Gastroesophageal sphincter (tissue), 3 donors: ENCODE measurements at regions not wholly inside any gene's neighbourhood (a gene's known extent, or its start where the extent isn't known, plus 50 kb on each side); places are given as distances from the start of the nearest gene placed in this dataset.

Experiments used
- EP300 ChIP-seq: sonication (generic); formaldehyde crosslinking; IDR thresholded peaks from one replicate; pipeline ENCODE4 v1.6.1; 2017; ENCODE audit warnings: antibody characterized with exemption, mild to moderate bottlenecking
- POLR2A ChIP-seq, 2 donors: fragments of 450-650 bp; IDR thresholded peaks; one replicate each; pipeline ENCODE4 v1.6.1; 2017; ENCODE audit warnings: antibody characterized with exemption in 2 of 2, mild to moderate bottlenecking in 2 of 2, moderate library complexity in 1 of 2
- POLR2AphosphoS5 ChIP-seq: sonication (generic); formaldehyde crosslinking; IDR thresholded peaks from one replicate; pipeline ENCODE4 v1.6.1; 2017; ENCODE audit warnings: antibody characterized with exemption
- TF ChIP-seq, protein P1 (sequence below), 4 experiments: fragments of 200-600 bp in 2 of 4; fragments of 450-650 bp in 2 of 4; sonication (generic) in 1 of 4; IDR thresholded peaks; one replicate each; pipeline ENCODE4 v1.5.1; 2017 to 2019; ENCODE audit warnings: antibody characterized with exemption in 4 of 4, mild to moderate bottlenecking in 2 of 4, moderate library complexity in 2 of 4

- TF ChIP-seq, protein P1, sequence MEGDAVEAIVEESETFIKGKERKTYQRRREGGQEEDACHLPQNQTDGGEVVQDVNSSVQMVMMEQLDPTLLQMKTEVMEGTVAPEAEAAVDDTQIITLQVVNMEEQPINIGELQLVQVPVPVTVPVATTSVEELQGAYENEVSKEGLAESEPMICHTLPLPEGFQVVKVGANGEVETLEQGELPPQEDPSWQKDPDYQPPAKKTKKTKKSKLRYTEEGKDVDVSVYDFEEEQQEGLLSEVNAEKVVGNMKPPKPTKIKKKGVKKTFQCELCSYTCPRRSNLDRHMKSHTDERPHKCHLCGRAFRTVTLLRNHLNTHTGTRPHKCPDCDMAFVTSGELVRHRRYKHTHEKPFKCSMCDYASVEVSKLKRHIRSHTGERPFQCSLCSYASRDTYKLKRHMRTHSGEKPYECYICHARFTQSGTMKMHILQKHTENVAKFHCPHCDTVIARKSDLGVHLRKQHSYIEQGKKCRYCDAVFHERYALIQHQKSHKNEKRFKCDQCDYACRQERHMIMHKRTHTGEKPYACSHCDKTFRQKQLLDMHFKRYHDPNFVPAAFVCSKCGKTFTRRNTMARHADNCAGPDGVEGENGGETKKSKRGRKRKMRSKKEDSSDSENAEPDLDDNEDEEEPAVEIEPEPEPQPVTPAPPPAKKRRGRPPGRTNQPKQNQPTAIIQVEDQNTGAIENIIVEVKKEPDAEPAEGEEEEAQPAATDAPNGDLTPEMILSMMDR (IDR thresholded peaks at IDR 0.05) = no peak
- no peak for TF ChIP-seq POLR2AphosphoS5
- TF ChIP-seq POLR2A (IDR thresholded peaks at IDR 0.05) = no peak
- no peak for TF ChIP-seq EP300
Measured at GRCh38 chr5:102700120-102700831, 54.8 kb upstream of the PAM start.
